SKM-1 treated with dmso at 0.1 percent for 144 hours (cell line): ENCODE measurements at regions not wholly inside any gene's neighbourhood (a gene's known extent, or its start where the extent isn't known, plus 50 kb on each side); places are given as distances from the start of the nearest gene placed in this dataset.

Source experiments
- DNase-seq: peaks from one replicate; lab custom pipeline; 2025; ENCODE audit not compliant: unreplicated experiment; lab: John Stamatoyannopoulos, UW

DNA sequence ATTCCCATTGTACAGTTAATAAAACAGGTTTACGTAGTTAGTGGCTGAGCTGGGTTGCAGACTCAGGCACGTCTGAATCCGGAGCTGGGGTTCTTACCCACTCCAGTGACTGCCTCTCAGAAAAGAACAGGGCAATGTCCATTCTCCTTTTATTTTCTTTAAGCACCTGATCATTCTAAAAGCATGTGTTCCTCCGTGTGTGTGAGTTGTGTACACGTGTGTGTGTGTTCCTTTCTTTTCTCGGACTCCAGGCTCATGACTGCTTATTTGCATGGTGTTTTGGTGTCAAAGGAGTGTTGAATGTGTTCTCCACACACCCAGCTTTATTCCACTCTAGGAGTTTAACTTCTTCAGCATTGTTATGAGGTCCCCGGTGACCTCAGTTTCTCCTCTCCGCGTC, 260.1 kb downstream of the SNX10 start:
- no peak for DNase-seq

DNA sequence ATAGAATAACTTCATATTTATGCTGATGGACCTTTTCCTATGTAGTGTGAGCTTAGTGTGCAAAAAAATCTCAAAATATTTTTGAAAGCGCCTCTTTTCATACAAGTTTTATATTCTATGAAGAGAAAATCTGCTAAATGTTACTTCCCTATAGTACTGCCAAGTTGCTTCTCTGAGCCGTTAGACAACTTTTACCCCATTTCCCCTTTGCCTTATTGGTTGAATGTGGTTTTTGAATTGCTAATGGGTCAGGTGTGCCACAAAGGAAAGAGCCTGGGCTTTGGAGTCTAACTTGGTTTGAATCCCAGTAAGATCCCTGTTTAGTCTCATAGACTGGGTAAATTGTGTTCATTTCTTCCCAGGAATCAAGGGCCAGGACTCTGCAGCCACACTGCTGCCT, 261.5 kb downstream of the SNX10 start:
- DNase-seq: peak; percentile 37

DNA sequence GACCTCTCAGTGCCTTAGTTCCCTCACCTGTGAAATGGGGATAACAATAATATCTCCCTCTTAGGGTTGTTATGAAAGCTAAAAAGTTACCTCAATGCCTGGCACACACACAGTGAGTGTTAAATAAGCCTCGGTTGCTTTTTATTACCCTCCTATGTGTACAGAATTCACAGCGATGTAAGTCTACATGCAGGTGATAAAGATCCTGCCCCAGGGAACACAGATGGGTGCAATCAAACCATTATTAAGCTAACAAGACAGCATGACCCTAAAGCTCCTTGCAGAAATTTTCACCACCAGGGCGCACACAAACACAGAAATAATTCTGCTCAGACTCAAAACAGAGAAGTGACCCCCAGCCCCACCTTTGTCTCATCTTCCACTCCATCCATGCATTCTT, 261.9 kb downstream of the SNX10 start:
- DNase-seq: no peak

DNA sequence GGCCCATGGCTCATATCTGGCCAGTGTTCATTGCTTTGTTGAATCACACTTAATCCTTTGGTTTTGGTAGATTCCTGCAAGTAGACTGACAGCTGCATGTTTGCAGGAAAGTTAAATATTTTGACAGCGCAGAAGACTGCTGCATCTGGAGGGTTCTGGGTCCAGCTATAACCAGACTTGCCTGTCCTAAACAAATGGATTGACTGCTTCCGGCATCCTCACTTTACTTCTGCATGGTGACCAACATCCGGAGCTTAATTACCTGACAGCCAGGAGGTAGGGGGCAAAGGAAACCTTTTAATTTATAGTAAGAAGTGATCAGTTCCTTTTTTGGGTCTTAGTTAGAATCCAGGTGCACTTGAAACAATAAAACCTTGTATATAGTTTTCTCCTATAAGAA, 263.3 kb downstream of the SNX10 start:
- no peak for DNase-seq

DNA sequence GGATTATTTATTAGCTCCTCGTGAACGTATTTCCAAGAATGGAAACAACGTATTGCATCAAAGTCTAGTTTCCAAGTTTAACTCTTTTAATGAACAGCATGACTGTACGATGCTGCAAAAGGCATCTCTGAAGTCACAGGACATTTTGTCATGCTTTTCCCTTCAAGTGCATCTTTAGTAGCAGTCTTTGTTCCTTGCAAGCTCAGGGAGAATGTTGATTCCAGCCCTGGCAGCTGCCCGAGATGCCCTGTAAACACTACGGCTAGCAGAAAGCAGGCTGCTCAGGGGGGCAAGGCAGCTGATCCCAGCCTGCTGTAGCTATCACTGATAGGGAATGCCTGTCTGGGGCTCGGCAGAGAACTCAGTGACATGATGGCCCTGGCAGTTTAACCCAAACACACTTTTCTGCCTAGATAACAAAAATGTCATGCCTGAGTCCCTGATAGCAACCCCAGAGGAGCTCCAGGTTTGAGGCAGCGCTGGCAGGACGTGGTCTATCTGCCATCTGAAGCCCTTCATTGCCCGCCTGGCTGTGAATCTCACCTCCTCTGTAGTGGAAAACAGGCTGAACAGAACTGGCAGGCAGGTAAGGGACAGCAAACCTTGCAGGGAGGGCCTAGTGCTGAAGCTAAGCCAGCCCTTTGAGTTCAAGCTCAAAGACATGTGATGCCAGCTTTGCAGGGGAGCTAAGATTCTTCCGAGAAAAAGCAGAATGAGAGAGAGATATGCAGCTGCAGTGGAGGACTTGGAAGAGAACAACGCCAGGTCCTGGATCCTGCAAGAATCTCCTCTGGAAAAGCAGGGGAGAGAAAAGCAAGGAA, 264.6 kb downstream of the SNX10 start:
- no peak for DNase-seq

DNA sequence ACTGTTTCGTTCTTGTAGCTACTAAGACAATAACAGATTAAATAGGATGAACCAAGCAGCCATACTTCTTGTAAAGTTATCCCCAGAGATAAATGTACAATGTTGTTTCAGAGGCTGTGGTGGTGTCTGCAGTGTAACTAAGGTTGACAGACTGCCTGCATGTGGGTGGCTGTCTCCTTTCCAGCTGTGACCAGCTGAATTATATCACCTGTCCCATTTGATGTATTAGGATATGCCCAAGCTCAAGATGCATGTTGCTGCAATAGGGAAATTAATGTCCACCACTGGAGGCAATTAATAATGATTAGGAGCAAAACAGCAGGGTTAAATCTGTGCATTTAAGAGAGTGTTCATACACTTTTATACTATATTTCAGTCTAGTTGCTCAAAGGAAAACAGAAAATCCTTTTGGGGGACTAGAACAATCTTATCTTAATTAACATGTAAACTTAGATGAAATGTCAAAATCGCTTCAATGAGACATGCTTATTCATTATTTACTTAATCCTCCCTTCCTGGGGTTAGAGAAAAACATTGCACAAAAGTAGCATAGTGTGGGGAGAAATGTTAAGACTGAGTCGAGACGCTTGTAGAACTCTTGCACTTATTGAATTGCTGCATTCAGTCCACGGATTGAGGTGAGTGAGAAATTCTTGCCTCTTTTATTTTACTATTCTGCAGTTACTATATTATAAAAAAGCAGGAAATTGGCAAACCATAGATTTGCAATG, 269.0 kb downstream of the SNX10 start:
- DNase-seq: no peak

DNA sequence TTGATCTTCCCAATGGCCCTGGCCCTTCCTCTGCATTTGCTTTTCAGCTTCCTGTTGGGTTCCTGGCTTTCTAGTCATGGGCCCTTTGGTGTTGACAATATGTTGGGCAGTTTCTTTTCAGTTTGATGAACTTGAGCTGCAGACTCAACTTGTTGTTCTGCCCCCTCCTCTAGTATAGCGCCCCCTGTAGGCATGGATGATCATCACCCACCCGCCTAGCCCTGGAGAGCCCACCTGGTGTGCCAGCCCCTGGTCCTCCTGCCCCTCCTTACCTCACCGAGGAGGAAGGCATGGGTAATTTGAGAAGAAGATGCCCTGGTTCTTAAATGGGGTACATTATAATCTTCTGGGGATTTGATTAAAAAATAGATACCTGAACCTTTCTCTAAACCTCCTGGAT, 271.2 kb downstream of the SNX10 start:
- DNase-seq: no peak

DNA sequence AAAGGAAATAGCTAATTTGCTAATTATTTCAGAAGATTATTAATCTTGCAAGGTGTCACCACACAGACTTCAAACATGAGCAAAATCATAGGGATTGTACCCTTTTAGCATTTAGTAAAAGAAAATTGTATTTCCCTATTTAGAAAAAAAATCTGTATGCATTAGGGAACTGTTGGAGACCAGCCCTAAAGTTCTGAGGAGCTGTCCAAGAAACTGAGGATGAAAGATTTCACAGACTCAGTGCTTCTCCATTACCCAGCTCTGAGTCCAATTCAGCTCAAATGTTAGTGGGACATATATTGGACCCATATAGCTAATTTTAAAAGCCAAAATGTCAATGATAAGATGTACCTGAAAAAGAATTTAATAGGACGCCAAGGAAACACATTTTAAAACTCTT, 271.7 kb downstream of the SNX10 start:
- no peak for DNase-seq

DNA sequence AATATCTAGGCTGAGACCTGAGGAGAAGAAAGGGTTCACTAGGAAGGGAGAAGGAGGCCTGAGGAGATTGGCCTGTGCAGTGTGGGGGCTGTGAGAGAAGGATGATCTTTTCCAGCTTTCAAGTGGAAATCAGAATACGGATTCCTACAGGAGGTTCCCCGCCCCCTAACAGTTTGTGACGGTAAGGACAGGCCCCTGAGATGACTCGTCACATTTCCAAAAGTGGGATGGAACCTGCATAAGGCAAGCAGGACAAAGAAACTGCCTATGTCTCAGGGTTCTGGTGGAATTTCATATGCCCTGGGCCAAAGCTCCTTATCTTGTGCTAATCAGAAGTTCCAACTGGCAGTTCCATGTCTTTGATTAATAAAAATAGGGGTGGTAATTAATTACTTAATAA, 275.6 kb downstream of the SNX10 start:
- no peak for DNase-seq

DNA sequence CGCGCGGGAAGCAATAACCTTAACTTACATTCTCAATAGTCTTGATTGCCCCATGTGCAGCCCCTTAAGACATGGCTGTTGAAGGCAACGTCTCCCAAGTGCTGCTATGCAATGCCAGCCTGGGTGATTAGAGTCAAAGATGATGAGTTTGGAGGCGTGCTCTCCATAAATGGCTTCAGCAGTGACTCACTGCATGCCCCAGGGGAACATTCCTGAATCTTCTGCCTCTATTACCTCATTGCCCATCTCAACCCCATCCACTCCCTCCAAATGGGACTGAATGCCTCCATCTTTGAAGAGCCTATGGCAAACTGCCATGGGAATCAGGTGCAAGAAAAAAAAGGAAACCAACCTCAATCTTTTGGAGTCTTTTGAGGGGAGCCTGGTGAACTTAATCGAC, 282.8 kb downstream of the SNX10 start:
- DNase-seq: no peak

DNA sequence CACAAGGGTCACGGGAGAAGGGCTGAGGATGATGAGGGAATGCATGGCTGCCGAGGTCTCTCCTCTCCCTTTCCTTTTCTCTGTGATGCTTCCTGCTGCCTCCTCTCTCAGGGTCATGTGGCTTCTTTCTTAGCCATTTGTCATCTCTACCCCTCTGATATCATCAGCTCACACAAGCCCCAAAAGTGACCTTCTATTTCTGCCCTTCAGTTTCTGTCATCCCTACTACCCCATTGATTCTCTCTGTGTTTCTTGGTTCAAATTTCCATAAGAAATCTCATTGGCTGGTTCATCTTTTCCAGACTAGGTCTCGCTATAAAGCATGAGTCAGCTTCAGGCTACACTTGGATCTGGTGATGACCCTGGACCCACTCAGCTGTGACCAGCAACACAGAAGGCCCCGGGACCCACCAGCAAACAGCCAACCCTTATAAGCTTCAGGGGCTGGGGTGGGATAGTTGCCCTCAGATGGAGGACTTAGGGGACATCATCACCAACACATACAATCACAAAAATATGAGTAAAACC, 284.3 kb downstream of the SKAP2 start:
- DNase-seq: no peak

DNA sequence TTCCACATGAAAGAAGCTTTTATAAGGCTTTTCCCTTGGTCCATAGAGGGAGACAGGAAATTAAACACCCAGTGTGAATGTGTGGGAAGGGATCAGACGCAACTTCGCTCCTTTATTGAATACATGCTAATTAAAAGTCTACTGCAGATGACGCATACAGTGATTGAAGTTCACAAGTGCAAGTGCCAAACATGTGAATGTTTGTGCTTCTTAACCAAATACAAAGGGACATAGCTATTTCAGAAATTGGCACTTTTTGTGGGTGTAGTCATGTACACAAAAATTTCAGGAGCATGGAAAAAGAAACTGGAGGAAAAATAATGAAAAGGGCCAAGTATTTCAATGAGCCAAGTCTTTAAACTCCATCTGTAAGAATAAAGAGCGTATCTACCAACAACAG, 283.7 kb downstream of the SKAP2 start:
- no peak for DNase-seq

DNA sequence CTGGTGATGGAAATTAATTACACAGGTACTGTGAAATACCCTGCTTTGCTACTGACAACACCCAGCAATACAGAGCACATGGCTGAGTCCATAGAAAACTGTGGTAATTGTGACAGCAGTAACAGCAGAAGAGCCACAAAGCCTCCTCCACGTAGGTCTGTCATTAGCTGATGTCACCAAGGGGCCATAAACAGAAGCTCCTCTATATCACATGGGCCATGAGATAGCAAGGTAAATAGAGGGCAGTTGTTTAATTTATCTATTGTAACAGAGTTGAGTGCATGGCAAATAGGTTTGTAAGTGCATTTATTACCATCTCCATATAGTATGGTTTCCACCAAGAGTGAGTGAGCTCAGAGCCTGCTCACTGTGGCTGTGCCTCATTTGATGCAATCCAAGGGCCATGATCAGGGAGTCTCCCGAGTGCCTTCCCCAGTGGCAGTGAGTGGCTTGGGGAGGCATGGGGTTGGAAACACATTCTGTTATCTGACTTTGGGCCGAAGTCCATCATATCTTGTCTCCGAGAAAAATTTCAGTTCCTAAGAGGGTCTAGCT, 281.2 kb downstream of the SKAP2 start:
- DNase-seq: no peak

DNA sequence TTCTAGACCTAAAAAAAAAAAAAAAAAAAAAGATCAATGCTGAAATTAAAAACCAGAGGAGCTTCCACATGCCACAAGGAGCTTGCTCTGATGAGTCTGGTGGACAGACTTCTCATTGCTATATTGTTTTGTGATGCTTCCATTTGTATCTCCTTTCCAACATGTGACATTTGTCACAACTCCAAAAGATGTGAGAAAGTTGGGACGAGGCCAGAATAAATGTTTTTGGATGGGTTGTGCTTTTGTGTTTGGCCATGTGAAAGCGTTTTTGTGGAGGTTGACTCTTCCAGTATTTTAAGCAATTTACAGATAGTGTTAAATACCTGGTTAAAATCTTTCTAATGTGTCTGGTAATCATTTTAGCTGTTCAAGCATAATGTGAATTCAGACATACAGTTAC, 280.1 kb downstream of the SKAP2 start:
- no peak for DNase-seq

DNA sequence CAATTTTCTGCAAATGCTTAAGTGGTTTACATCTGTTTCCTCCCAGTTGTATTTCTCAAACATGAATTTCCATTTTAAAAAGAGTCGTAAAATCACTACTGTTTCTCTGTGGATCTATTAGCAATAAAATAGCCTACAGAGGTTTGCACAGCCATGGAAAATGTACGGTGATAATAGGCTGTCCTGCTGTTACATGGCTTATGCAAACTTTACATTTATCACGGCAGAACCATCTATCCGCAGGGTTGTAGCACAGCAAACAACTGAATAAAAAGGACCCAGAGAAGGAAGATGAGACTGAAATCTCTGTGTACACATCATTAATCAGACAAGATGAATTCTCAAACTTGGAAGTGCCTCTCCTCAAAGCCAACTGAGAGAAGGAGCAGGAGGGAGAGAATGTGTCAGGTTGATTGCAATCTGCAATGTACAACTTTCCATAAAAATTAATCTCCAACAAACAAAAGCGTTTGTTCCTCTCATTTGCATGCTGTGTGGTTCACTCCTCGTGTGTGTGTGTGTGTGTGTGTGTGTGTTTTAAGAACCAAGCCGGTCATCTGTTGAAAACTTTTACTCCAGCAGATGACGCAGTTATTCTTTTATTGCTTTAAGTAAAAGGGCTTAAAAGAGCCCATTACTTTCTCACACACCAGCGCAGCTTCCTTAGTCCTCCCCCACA, 279.3 kb downstream of the SKAP2 start:
- no peak for DNase-seq

DNA sequence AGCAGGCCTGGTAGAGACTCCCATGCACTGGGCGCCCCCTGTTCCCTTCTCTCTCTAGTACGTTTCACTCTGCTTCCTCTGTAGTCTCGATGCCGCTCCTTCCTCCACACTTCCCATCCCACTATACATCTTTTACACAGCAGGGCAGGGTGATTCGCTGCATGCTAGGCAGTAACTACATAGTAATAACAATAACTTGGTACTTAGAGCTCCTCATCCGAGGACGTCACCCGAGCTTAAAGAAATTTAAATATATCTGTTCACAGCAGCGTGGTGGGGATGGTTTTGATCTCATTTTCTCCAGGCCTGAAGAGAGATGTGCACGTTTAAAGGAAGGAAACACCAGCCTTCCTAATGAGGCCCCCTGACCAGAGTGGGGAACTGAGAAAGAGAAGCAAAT, 276.9 kb downstream of the SKAP2 start:
- no peak for DNase-seq

DNA sequence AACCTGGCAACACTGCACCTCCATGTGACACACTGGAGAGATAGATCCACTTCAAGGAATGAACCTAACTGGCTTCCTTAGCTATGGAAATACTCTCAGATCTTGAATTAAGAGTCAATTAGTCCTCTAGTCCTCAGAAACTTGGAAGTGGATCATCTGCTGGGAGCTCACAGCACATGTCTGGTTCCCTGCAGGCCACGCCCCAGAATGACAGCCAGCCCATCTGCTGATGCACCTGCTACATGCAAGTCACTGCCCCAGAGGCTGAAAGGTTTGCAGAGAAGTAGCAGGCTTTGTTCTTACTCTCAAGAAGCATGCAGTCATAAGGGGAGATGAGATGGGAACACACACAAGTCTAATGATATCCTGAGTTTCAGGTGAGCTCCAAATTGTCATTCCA, 275.9 kb downstream of the SKAP2 start:
- DNase-seq: no peak

DNA sequence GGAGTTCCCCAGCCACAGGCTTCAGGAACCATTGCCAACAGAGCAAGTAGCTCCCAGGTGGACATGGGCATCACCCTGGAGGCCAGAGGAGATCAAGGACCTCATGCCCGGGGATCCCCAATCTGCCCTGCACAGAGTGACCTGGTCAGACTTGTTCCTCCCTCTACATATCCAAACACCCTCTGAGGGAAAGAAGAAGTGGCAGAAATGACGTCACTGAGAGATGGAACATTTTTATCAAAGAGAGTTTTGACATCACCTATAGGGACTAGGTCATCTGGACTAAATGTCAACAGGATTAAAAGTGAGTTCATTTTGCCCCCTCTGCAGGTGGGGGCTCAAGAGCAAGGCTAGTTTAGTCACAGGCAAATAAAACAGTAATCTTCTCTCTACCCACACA, 273.7 kb downstream of the SKAP2 start:
- DNase-seq: no peak

DNA sequence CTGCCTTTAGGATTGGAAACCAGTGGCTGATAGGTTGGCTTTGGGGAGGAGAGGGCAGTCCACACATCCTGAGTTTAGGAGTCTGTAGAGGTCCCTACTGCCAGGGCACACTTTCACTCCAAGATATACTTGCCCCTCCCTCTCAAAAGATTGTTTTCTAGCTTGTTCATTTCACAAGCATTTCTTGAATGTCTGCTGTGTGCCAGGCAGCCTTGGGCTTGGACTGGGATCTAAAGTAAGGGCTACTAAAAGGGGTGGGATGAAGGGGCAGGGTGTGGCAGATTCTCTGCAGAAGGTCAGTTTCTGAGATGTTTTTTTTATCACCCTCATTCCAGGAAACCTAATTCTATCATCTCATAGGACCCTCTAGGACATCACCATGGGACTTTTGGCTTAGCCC, 272.4 kb downstream of the SKAP2 start:
- no peak for DNase-seq

DNA sequence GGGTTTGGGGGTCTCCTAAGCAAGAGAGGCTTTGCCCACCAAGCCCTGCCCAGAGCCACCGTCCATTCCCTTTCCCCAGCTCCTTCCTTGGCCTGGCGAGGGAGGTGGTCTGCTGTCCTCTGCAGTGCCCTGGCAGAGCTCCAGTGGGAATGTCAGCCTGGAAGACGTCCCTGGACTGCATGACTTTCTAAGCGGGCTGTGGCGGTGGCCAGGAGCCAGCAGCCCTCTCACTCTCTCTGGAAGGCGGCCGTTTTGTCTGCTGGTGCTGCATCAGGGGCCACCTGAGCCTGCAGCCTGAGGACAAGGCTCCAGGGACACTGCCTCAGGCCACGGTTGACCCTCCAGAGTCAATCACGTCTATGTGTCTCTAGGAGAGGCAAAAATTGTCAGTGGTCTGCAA, 271.0 kb downstream of the SKAP2 start:
- no peak for DNase-seq

DNA sequence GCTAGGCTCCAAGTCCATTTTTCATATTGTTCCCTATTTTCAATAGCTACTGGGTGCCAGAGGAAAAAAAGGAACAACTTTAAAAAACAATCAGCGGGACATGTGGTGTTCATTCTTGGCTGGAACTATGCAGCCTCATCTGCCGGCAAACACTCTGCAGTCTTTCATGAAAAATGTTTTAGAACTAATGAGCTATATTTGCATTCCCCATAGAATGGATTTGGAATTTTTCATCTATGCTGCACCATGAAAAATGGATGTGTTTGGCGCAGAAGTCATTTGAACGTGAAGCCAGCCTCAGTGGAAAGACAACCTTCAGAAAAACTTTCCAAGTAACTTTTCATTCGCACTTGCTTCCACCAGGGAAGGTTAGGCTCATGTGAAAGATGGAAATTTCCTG, 270.5 kb downstream of the SKAP2 start:
- DNase-seq: no peak

DNA sequence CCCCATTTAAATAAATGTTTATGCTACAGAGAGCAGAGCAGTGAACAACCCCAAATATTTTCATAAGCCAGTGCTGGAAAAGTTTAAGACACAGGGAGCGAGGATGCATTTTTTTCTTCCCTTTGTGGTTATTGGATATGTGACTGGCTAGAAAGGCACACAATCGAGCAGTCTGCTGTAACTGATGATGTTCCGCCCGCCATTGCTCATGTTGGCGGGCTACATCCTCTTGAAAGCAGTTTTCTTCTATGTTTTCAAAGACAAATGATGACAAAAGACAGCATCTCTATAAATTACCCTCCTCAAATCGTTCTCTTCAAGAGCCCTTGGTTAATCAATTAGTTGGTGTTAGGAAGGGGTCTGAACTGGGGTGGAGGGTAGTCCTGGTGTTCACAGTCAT, 269.8 kb downstream of the SKAP2 start:
- DNase-seq: no peak
